ENCODE measurements at regions not wholly inside any gene's neighbourhood (a gene's known extent, or its start where the extent isn't known, plus 50 kb on each side); places are given as distances from the start of the nearest gene placed in this dataset.
"Not testable (repeated sequence)": the region's sequence is repeated elsewhere in the genome, so short reads cannot be mapped to it uniquely, and the experiment has no call there.

GRCh38 chr6:126210398-126211075, 129.4 kb upstream of the CENPW start:
- no peaks in the 10 kb centered on the region for H3K27me3 ChIP-seq
- intact Hi-C loops (cut with DNase I), result no loop called here
- H3K4me1 ChIP-seq, result no peaks in the 10 kb centered on the region
- H3K27ac ChIP-seq, result no peak overlapping the region
- no peaks in the 10 kb centered on the region for H3K36me3 ChIP-seq (replicated peaks in 1 of 2; ENCODE audit: insufficient read depth in 1 of 2, low read depth in 2 of 2)
- no peak for TF ChIP-seq POLR2A (IDR thresholded peaks at IDR 0.05)
- TF ChIP-seq CTCF (IDR thresholded peaks at IDR 0.05), result no peak
- no peaks in the 10 kb centered on the region for H3K9me3 ChIP-seq
- 63 to 75% methylated on average over 3 of the region's 3 CpGs for WGBS, 2 donors
- DNase-seq (no peak), ATAC-seq (no peak)
- no peak overlapping the region for H3K4me3 ChIP-seq

DNA sequence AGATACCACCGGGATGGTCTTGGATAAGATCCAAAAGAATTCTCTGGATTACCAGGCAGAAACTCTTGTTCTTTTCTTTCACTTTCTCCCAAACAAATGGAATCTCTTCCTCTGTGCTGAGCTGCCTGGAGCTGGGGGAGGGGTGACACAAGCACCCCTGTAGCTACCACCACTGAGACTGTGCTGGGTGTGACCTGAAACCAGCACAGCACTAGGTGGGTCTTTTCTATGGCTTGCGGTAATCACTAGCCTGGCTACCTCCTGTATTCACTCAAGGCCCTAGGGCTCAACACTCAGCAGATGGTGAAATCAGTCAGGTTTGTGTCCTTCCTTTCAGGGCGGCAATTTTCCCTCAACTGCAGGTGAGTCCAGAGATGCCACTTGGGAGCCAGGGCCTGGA, 122.4 kb upstream of the CENPW start:
- Histone ChIP-seq H3K4me1 (no peaks in the 10 kb centered on the region), H3K27ac (no peak overlapping the region), H3K9me3 (no peaks in the 10 kb centered on the region), H3K27me3 (no peaks in the 10 kb centered on the region), H3K4me3 (no peak overlapping the region), H3K36me3 (replicated peaks in 1 of 2; ENCODE audit: insufficient read depth in 1 of 2, low read depth in 2 of 2) (no peaks in the 10 kb centered on the region)
- ATAC-seq (no peak), DNase-seq (no peak)
- WGBS, 2 donors, result 90 to 100% methylated on average over 3 of the region's 3 CpGs
- TF ChIP-seq CTCF (IDR thresholded peaks at IDR 0.05), result no peak
- TF ChIP-seq POLR2A (IDR thresholded peaks at IDR 0.05), result no peak
- intact Hi-C loops (cut with DNase I), result no loop called here

DNA sequence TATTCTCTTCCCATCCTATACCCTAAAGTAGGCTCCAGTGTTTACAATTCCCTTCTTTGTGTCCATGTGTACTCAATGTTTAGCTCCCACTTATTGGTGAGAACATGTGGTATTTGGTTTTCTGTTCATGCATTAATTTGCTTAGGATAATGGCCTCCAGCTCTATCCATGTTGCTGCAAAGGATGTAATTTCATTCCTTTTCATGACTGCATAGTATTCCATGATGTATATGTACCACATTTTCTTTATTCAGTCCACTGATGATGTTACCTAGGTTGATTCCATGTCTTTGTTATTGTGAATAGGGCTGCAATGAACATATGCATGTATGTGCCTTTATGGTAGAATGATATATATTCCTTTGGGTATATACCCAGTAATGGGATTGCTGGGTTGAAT, 119.0 kb upstream of the CENPW start:
- H3K36me3 ChIP-seq (replicated peaks in 1 of 2; ENCODE audit: insufficient read depth in 1 of 2, low read depth in 2 of 2); intact Hi-C loops (cut with DNase I); H3K27ac ChIP-seq; H3K9me3 ChIP-seq; ATAC-seq; DNase-seq; H3K4me3 ChIP-seq; H3K4me1 ChIP-seq; H3K27me3 ChIP-seq: not testable (repeated sequence)

- H3K4me1 ChIP-seq, result no peaks in the 10 kb centered on the region
- no peaks in the 10 kb centered on the region for H3K27me3 ChIP-seq
- no peak for TF ChIP-seq POLR2A (IDR thresholded peaks at IDR 0.05)
- TF ChIP-seq CTCF (IDR thresholded peaks at IDR 0.05), result no peak
- DNase-seq (no peak), ATAC-seq (no peak)
- intact Hi-C loops (cut with DNase I), result no loop called here
- 69 to 80% methylated on average over 11 of the region's 11 CpGs for WGBS, 2 donors
- no peak overlapping the region for H3K27ac ChIP-seq
- H3K36me3 ChIP-seq (replicated peaks in 1 of 2; ENCODE audit: insufficient read depth in 1 of 2, low read depth in 2 of 2), result no peaks in the 10 kb centered on the region
- no peaks in the 10 kb centered on the region for H3K9me3 ChIP-seq
- no peak overlapping the region for H3K4me3 ChIP-seq
Measured at GRCh38 chr6:126227833-126228702, 111.8 kb upstream of the CENPW start.

- ATAC-seq, result no peak
- no peaks in the 10 kb centered on the region for H3K4me1 ChIP-seq
- H3K36me3 ChIP-seq (replicated peaks in 1 of 2; ENCODE audit: insufficient read depth in 1 of 2, low read depth in 2 of 2), result no peaks in the 10 kb centered on the region
- 58 to 65% methylated on average over 2 of the region's 2 CpGs for WGBS, 2 donors
- no peaks in the 10 kb centered on the region for H3K27me3 ChIP-seq
- TF ChIP-seq CTCF (IDR thresholded peaks at IDR 0.05), result no peak
- intact Hi-C loops (cut with DNase I), result no loop called here
- H3K4me3 ChIP-seq, result no peak overlapping the region
- H3K9me3 ChIP-seq, result no peaks in the 10 kb centered on the region
- no peak for DNase-seq
- no peak overlapping the region for H3K27ac ChIP-seq
Measured at GRCh38 chr6:126232671-126233070, 107.2 kb upstream of the CENPW start.

Measured in body of pancreas (tissue), 4 donors.